ENCODE measurements at regions not wholly inside any gene's neighbourhood (a gene's known extent, or its start where the extent isn't known, plus 50 kb on each side); places are given as distances from the start of the nearest gene placed in this dataset.

DNA sequence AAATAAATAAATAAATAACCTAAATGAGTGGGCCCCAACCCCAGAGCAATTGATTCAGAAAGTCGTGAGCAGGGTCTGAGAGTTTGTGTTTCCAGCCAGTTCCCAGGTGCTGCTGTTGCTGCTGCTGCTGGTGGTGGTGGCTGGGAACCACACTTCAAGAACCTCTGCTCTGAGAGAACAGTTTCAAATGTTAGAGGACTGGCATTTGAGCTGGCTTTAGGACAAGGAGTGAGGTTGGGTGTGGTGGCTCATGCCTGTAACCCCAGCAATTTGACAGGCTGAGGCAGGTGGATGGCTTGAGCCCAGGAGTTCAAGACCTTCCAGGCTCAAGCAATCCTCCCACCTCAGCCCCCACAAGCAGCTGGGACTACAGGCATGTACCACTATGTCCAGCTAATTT lies 123.1 kb upstream of the UBE2E1 start:
- TF ChIP-seq, protein P1, sequence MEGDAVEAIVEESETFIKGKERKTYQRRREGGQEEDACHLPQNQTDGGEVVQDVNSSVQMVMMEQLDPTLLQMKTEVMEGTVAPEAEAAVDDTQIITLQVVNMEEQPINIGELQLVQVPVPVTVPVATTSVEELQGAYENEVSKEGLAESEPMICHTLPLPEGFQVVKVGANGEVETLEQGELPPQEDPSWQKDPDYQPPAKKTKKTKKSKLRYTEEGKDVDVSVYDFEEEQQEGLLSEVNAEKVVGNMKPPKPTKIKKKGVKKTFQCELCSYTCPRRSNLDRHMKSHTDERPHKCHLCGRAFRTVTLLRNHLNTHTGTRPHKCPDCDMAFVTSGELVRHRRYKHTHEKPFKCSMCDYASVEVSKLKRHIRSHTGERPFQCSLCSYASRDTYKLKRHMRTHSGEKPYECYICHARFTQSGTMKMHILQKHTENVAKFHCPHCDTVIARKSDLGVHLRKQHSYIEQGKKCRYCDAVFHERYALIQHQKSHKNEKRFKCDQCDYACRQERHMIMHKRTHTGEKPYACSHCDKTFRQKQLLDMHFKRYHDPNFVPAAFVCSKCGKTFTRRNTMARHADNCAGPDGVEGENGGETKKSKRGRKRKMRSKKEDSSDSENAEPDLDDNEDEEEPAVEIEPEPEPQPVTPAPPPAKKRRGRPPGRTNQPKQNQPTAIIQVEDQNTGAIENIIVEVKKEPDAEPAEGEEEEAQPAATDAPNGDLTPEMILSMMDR (IDR thresholded peaks at IDR 0.05): no peak
- no peak for TF ChIP-seq POLR2A (IDR thresholded peaks at IDR 0.05)
- Histone ChIP-seq H3K9me3 (peaks cover 0 to 10% (median 0%) of the 10 kb centered on the region in 12 donors), H3K27ac (no peak overlapping the region), H3K27me3 (no peaks in the 10 kb centered on the region), H3K36me3 (no peaks in the 10 kb centered on the region), H3K4me3 (no peak overlapping the region), H3K4me1 (peaks cover 0 to 19% (median 8%) of the 10 kb centered on the region in 12 donors)
- DNase-seq (no peak), ATAC-seq (no peak)
- intact Hi-C loops (cut with DNase I): no loop called here
- 75 to 82% (median 78%) methylated on average over 1 of the region's 1 CpG for WGBS, 4 donors

DNA sequence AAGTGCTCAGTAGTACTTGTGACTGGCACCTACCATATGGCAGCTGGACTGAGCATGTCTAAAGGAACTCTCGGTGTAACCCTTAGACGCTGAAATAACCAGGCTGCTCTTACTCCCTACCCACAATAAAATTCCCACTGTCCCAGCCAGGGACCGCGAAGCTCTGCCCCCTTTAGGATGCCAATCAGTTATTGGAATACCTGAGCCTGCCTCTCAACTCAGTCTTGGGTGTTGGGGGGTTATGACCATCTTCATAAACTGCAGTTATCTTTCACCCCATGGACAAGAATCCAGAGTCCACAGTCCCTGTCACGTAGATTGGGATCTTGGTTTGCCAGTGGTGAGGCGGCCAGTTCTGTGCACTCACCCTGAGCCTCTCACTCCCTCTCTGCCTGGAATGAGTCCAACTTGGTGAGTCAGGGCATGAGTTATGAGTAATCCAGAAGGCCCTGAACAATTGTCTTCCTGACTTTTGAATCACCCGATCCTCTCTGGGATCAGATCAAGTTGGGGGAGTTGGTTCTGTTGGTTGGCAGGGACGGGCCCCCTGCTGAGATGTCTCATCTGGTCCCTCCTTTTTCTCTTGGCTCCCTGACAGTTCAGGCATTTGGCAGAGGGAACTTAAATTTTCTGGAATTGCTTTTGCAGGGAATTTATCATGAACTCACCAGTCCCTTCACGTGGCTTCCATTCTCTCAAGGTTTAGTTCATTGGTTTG lies 120.1 kb upstream of the UBE2E1 start:
- Histone ChIP-seq H3K4me3 (no peak overlapping the region), H3K27ac (peak overlapping the region in 1 of 12 donors; percentile 34), H3K36me3 (no peaks in the 10 kb centered on the region), H3K4me1 (peaks cover 0 to 19% (median 8%) of the 10 kb centered on the region in 12 donors), H3K9me3 (peaks cover 0 to 13% (median 3%) of the 10 kb centered on the region in 12 donors), H3K27me3 (no peaks in the 10 kb centered on the region)
- TF ChIP-seq, protein P1 (IDR thresholded peaks at IDR 0.05): no peak
- TF ChIP-seq POLR2A (IDR thresholded peaks at IDR 0.05): no peak
- peak in 4 of 5 donors; percentile 61 to 88 (median 74) for DNase-seq
- intact Hi-C loops (cut with DNase I): no loop called here
- ATAC-seq: peak; percentile 85 to 99 (median 96)
- 53 to 62% (median 59%) methylated on average over 7 to 9 of the region's 9 CpGs for WGBS, 4 donors

DNA sequence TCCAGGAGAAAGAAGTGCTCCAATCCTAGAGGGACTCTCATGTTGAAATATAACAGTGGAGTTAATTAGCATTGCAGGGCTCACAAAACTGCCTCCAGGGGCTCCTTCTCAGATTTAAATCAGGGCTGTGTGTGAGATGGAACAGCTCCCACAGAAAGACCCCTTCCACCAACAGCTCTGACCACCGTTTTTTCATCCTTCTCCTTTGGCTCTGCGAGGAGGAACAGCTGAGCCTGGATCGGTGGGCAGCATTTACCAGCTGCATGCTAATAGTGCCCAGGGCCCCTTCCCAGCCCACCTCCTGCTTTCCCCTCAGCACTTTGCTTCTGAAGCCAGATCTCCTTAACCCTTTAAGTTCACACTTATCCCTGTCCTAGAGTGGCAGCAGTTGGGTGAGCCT lies 119.2 kb upstream of the UBE2E1 start:
- intact Hi-C loops (cut with DNase I): no loop called here
- Histone ChIP-seq H3K27me3 (no peaks in the 10 kb centered on the region), H3K4me3 (no peak overlapping the region), H3K27ac (no peak overlapping the region), H3K36me3 (no peaks in the 10 kb centered on the region), H3K4me1 (peaks cover 0 to 19% (median 8%) of the 10 kb centered on the region in 12 donors), H3K9me3 (peaks cover 0 to 13% (median 3%) of the 10 kb centered on the region in 12 donors)
- ATAC-seq (no peak), DNase-seq (no peak)
- TF ChIP-seq, protein P1 (IDR thresholded peaks at IDR 0.05): no peak
- TF ChIP-seq POLR2A (IDR thresholded peaks at IDR 0.05): no peak
- 81 to 92% (median 86%) methylated on average over 3 of the region's 3 CpGs for WGBS, 4 donors

DNA sequence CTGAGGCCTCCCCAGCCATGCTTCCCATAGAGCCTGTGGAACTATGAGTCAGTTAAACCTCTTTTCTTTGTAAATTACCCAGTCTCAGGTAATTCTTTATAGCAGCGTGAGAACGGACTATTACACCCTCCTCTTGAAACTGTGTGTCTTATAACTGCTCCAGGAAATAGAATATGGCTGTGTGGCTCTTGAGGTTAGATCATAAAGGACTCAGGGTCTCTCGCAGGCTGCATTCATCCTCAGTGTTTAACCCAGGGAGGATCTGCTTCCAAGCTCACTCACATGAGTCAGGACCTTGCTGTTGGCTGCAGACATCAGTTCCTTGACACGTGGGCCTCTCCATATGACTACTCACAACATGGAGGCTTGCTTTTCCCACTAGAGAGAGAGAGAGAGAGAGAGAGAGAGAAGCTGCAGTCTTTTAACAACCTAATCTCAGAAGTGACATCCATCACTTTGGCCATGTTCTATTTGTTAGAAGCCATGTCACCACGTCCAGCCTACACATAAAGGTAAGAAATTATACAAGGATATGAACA lies 114.3 kb upstream of the UBE2E1 start:
- no peak for DNase-seq
- Histone ChIP-seq H3K4me3 (no peak overlapping the region), H3K9me3 (peaks cover 0 to 13% (median 3%) of the 10 kb centered on the region in 12 donors), H3K4me1 (peaks cover 0 to 8% (median 1%) of the 10 kb centered on the region in 12 donors), H3K36me3 (no peaks in the 10 kb centered on the region), H3K27ac (no peak overlapping the region), H3K27me3 (no peaks in the 10 kb centered on the region)
- TF ChIP-seq, protein P1 (IDR thresholded peaks at IDR 0.05): no peak
- TF ChIP-seq POLR2A (IDR thresholded peaks at IDR 0.05): no peak
- intact Hi-C loops (cut with DNase I): no loop called here
- 89 to 94% (median 89%) methylated on average over 5 of the region's 5 CpGs for WGBS, 4 donors
- no peak for ATAC-seq

Measured in heart left ventricle (tissue), 16 donors.